ENCODE measurements at regions not wholly inside any gene's neighbourhood (a gene's known extent, or its start where the extent isn't known, plus 50 kb on each side); places are given as distances from the start of the nearest gene placed in this dataset.
A peak's percentile ranks its signal among the peaks of the same experiment; 100 is the strongest.

GRCh38 chr5:135236228-135236907, 162.7 kb downstream of the MACROH2A1 start:
- 0 to 79% (median 56%) methylated on average over 1 to 6 of the region's 11 CpGs; no CpG with 5 or more reads in 4 of the 10 experiments for WGBS, 10 experiments
- peak in 5 of 8 experiments; percentile 31 to 53 (median 46) for ATAC-seq (replicated peaks in 6 of 8)
- Histone ChIP-seq H3K27ac (peak overlapping the region in 1 of 2 donors; percentile 27), H3K4me1 (replicated peaks in 1 of 2) (peaks cover 29 to 46% of the 10 kb centered on the region in 2 donors), H3K4me3 (no peak overlapping the region)
- in situ Hi-C loops (cut with MboI; ENCODE audit: low pct_unique_long_range_greater_than_20kb in 2 of 9, low sequenced_read_pairs in 9 of 9, unreplicated experiment in 9 of 9): no loop called here

- ATAC-seq (replicated peaks in 6 of 8): no peak
- no peak overlapping the region for H3K4me3 ChIP-seq
- 80 to 100% (median 86%) methylated on average over 1 to 3 of the region's 9 CpGs; no CpG with 5 or more reads in 5 of the 10 experiments for WGBS, 10 experiments
- H3K27ac ChIP-seq: no peak overlapping the region
- H3K4me1 ChIP-seq (replicated peaks in 1 of 2): peaks cover 32 to 47% of the 10 kb centered on the region in 2 donors
- in situ Hi-C loops (cut with MboI; ENCODE audit: low pct_unique_long_range_greater_than_20kb in 2 of 9, low sequenced_read_pairs in 9 of 9, unreplicated experiment in 9 of 9): no loop called here
Observed at GRCh38 chr5:135235551-135236227, 163.3 kb downstream of the MACROH2A1 start.

- WGBS, 10 experiments: 8 to 93% (median 78%) methylated on average over 2 to 9 of the region's 9 CpGs
- H3K4me3 ChIP-seq: no peak overlapping the region
- peaks cover 37 to 47% of the 10 kb centered on the region in 2 donors for H3K4me1 ChIP-seq (replicated peaks in 1 of 2)
- ATAC-seq (replicated peaks in 6 of 8): no peak
- in situ Hi-C loops (cut with MboI; ENCODE audit: low pct_unique_long_range_greater_than_20kb in 2 of 9, low sequenced_read_pairs in 9 of 9, unreplicated experiment in 9 of 9): no loop called here
- H3K27ac ChIP-seq: no peak overlapping the region
Observed at GRCh38 chr5:135234666-135235401, 164.2 kb downstream of the MACROH2A1 start.

- 72 to 92% (median 88%) methylated on average over 3 to 12 of the region's 12 CpGs; no CpG with 5 or more reads in 2 of the 10 experiments for WGBS, 10 experiments
- Histone ChIP-seq H3K4me1 (replicated peaks in 1 of 2) (peaks cover 31 to 41% of the 10 kb centered on the region in 2 donors), H3K27ac (no peak overlapping the region), H3K4me3 (no peak overlapping the region)
- in situ Hi-C loops (cut with MboI; ENCODE audit: low pct_unique_long_range_greater_than_20kb in 2 of 9, low sequenced_read_pairs in 9 of 9, unreplicated experiment in 9 of 9): no loop called here
- no peak for ATAC-seq (replicated peaks in 6 of 8)
Observed at GRCh38 chr5:135234242-135234641, 164.8 kb downstream of the MACROH2A1 start.

- in situ Hi-C loops (cut with MboI; ENCODE audit: low pct_unique_long_range_greater_than_20kb in 2 of 9, low sequenced_read_pairs in 9 of 9, unreplicated experiment in 9 of 9): no loop called here
- H3K27ac ChIP-seq: no peak overlapping the region
- peaks cover 24 to 33% of the 10 kb centered on the region in 2 donors for H3K4me1 ChIP-seq (replicated peaks in 1 of 2)
- no peak for ATAC-seq (replicated peaks in 6 of 8)
- WGBS, 10 experiments: 94 to 100% (median 94%) methylated on average over 1 to 4 of the region's 6 CpGs; no CpG with 5 or more reads in 6 of the 10 experiments
- no peak overlapping the region for H3K4me3 ChIP-seq
Observed at GRCh38 chr5:135233477-135233876, 165.6 kb downstream of the MACROH2A1 start.

GRCh38 chr5:135232958-135233357, 166.1 kb downstream of the MACROH2A1 start:
- no peak overlapping the region for H3K4me3 ChIP-seq
- no peak overlapping the region for H3K27ac ChIP-seq
- H3K4me1 ChIP-seq (replicated peaks in 1 of 2): peaks cover 24 to 30% of the 10 kb centered on the region in 2 donors
- WGBS, 10 experiments: 0 to 100% (median 78%) methylated on average over 1 to 5 of the region's 8 CpGs; no CpG with 5 or more reads in 5 of the 10 experiments
- in situ Hi-C loops (cut with MboI; ENCODE audit: low pct_unique_long_range_greater_than_20kb in 2 of 9, low sequenced_read_pairs in 9 of 9, unreplicated experiment in 9 of 9): no loop called here
- no peak for ATAC-seq (replicated peaks in 6 of 8)

GRCh38 chr5:135231289-135231688, 167.7 kb downstream of the MACROH2A1 start:
- Histone ChIP-seq H3K4me1 (replicated peaks in 1 of 2) (peaks cover 11 to 13% of the 10 kb centered on the region in 2 donors), H3K4me3 (no peak overlapping the region), H3K27ac (no peak overlapping the region)
- in situ Hi-C loops (cut with MboI; ENCODE audit: low pct_unique_long_range_greater_than_20kb in 2 of 9, low sequenced_read_pairs in 9 of 9, unreplicated experiment in 9 of 9): no loop called here
- 60 to 100% (median 82%) methylated on average over 1 of the region's 2 CpGs; no CpG with 5 or more reads in 6 of the 10 experiments for WGBS, 10 experiments
- peak in 2 of 8 experiments; percentile 83 to 95 for ATAC-seq (replicated peaks in 6 of 8)

- in situ Hi-C loops (cut with MboI; ENCODE audit: low pct_unique_long_range_greater_than_20kb in 2 of 9, low sequenced_read_pairs in 9 of 9, unreplicated experiment in 9 of 9): no loop called here
- peak; percentile 44 to 96 (median 91) for ATAC-seq (replicated peaks in 6 of 8)
- Histone ChIP-seq H3K27ac (no peak overlapping the region), H3K4me3 (no peak overlapping the region), H3K4me1 (replicated peaks in 1 of 2) (peaks cover 4 to 9% of the 10 kb centered on the region in 2 donors)
- WGBS, 10 experiments: 13 to 76% (median 60%) methylated on average over 1 to 3 of the region's 12 CpGs; no CpG with 5 or more reads in 5 of the 10 experiments
Observed at GRCh38 chr5:135230251-135230925, 168.6 kb downstream of the MACROH2A1 start.

- H3K27ac ChIP-seq: no peak overlapping the region
- in situ Hi-C loops (cut with MboI; ENCODE audit: low pct_unique_long_range_greater_than_20kb in 2 of 9, low sequenced_read_pairs in 9 of 9, unreplicated experiment in 9 of 9): no loop called here
- ATAC-seq (replicated peaks in 6 of 8): no peak
- H3K4me1 ChIP-seq (replicated peaks in 1 of 2): peaks cover 4 to 9% of the 10 kb centered on the region in 2 donors
- no peak overlapping the region for H3K4me3 ChIP-seq
- WGBS, 10 experiments: 33 to 92% (median 63%) methylated on average over 1 to 3 of the region's 4 CpGs; no CpG with 5 or more reads in 1 of the 10 experiments
Observed at GRCh38 chr5:135229679-135230132, 169.3 kb downstream of the MACROH2A1 start.

GRCh38 chr5:135229122-135229521, 169.9 kb downstream of the MACROH2A1 start:
- Histone ChIP-seq H3K4me3 (no peak overlapping the region), H3K4me1 (replicated peaks in 1 of 2) (peaks cover 4 to 9% of the 10 kb centered on the region in 2 donors), H3K27ac (no peak overlapping the region)
- WGBS, 10 experiments: 83 to 100% (median 90%) methylated on average over 1 to 2 of the region's 2 CpGs; no CpG with 5 or more reads in 6 of the 10 experiments
- no peak for ATAC-seq (replicated peaks in 6 of 8)
- in situ Hi-C loops (cut with MboI; ENCODE audit: low pct_unique_long_range_greater_than_20kb in 2 of 9, low sequenced_read_pairs in 9 of 9, unreplicated experiment in 9 of 9): no loop called here

- no peak for ATAC-seq (replicated peaks in 6 of 8)
- no CpG with 5 or more reads among the region's 1 CpG for WGBS, 10 experiments
- H3K27ac ChIP-seq: no peak overlapping the region
Observed at GRCh38 chr5:135228222-135228621, 170.8 kb downstream of the MACROH2A1 start.

More at GRCh38 chr5:135228222-135228621, 170.8 kb downstream of the MACROH2A1 start:
- Histone ChIP-seq H3K4me3 (no peak overlapping the region), H3K4me1 (replicated peaks in 1 of 2) (peaks cover 4 to 9% of the 10 kb centered on the region in 2 donors)
- in situ Hi-C loops (cut with MboI; ENCODE audit: low pct_unique_long_range_greater_than_20kb in 2 of 9, low sequenced_read_pairs in 9 of 9, unreplicated experiment in 9 of 9): no loop called here
